Progenitor cell of endocrine pancreas (in vitro differentiated cells): ENCODE measurements at regions not wholly inside any gene's neighbourhood (a gene's known extent, or its start where the extent isn't known, plus 50 kb on each side); places are given as distances from the start of the nearest gene placed in this dataset.

ENCODE experiments used
- DNase-seq: peaks from one replicate; pipeline ENCODE4 v3.0.0; 2021; ENCODE audit warnings: low spot score; ENCODE audit not compliant: unreplicated experiment
- H3K27ac Mint-ChIP-seq: 2 replicates; pipeline ENCODE4 v1.8.0; 2021; ENCODE audit warnings: mild to moderate bottlenecking, moderate library complexity, mixed read lengths
- H3K27me3 Mint-ChIP-seq: 2 replicates; pipeline ENCODE4 v1.8.0; 2021; ENCODE audit warnings: mixed read lengths
- H3K36me3 Mint-ChIP-seq: 2 replicates; pipeline ENCODE4 v1.8.0; 2022; ENCODE audit warnings: mixed read lengths; ENCODE audit not compliant: insufficient read depth
- H3K4me1 Mint-ChIP-seq: 2 replicates; pipeline ENCODE4 v1.8.0; 2021; ENCODE audit warnings: low read depth, mixed read lengths
- H3K4me3 Mint-ChIP-seq: 2 replicates; pipeline ENCODE4 v1.8.0; 2021; ENCODE audit warnings: low read depth, mild to moderate bottlenecking, moderate library complexity, mixed read lengths
- H3K9me3 Mint-ChIP-seq: 2 replicates; pipeline ENCODE4 v1.8.0; 2021; ENCODE audit warnings: low read depth, mixed read lengths
- CTCF ChIP-seq: fragments of 200-600 bp; sonication (generic); IDR thresholded peaks from one replicate; pipeline ENCODE4 v1.5.0; 2021; ENCODE audit warnings: antibody characterized with exemption, mild to moderate bottlenecking; ENCODE audit not compliant: unreplicated experiment

GRCh38 chr1:57857809-57858208 is 433.9 kb upstream of the DAB1 start:
- Mint-ChIP-seq H3K4me1 (no peaks in the 10 kb centered on the region), H3K9me3 (no peaks in the 10 kb centered on the region), H3K4me3 (no peak overlapping the region), H3K27me3 (peaks cover 4% of the 10 kb centered on the region), H3K36me3 (no peaks in the 10 kb centered on the region), H3K27ac (no peak overlapping the region)
- no peak for DNase-seq
- no peak for TF ChIP-seq CTCF

- H3K27ac Mint-ChIP-seq, result no peak overlapping the region
- no peak overlapping the region for H3K4me3 Mint-ChIP-seq
- H3K9me3 Mint-ChIP-seq, result no peaks in the 10 kb centered on the region
- H3K27me3 Mint-ChIP-seq, result peaks cover 6% of the 10 kb centered on the region
- H3K4me1 Mint-ChIP-seq, result peaks cover 3% of the 10 kb centered on the region
- DNase-seq, result no peak
- TF ChIP-seq CTCF, result no peak
- H3K36me3 Mint-ChIP-seq, result no peaks in the 10 kb centered on the region
Observed at GRCh38 chr1:57854436-57854835, 430.6 kb upstream of the DAB1 start.

- H3K27ac Mint-ChIP-seq, result no peak overlapping the region
- no peak for DNase-seq
- no peak for TF ChIP-seq CTCF
- no peaks in the 10 kb centered on the region for H3K36me3 Mint-ChIP-seq
- H3K4me3 Mint-ChIP-seq, result no peak overlapping the region
- H3K27me3 Mint-ChIP-seq, result peaks cover 6% of the 10 kb centered on the region
- H3K9me3 Mint-ChIP-seq, result no peaks in the 10 kb centered on the region
- H3K4me1 Mint-ChIP-seq, result peaks cover 10% of the 10 kb centered on the region
Observed at GRCh38 chr1:57850176-57850940, 426.5 kb upstream of the DAB1 start.

GRCh38 chr1:57848406-57848805 is 424.5 kb upstream of the DAB1 start:
- no peak overlapping the region for H3K4me3 Mint-ChIP-seq
- H3K27ac Mint-ChIP-seq, result no peak overlapping the region
- H3K27me3 Mint-ChIP-seq, result peaks cover 9% of the 10 kb centered on the region
- peaks cover 10% of the 10 kb centered on the region for H3K4me1 Mint-ChIP-seq
- no peak for DNase-seq
- no peaks in the 10 kb centered on the region for H3K9me3 Mint-ChIP-seq
- TF ChIP-seq CTCF, result no peak
- H3K36me3 Mint-ChIP-seq, result no peaks in the 10 kb centered on the region

- H3K36me3 Mint-ChIP-seq, result peaks cover 1% of the 10 kb centered on the region
- peaks cover 10% of the 10 kb centered on the region for H3K4me1 Mint-ChIP-seq
- H3K27ac Mint-ChIP-seq, result no peak overlapping the region
Observed at GRCh38 chr1:57845041-57845440, 421.2 kb upstream of the DAB1 start.

More at GRCh38 chr1:57845041-57845440, 421.2 kb upstream of the DAB1 start:
- peaks cover 19% of the 10 kb centered on the region for H3K9me3 Mint-ChIP-seq
- DNase-seq, result no peak
- no peak for TF ChIP-seq CTCF
- no peak overlapping the region for H3K4me3 Mint-ChIP-seq
- peaks cover 10% of the 10 kb centered on the region for H3K27me3 Mint-ChIP-seq
